ENCODE measurements at regions not wholly inside any gene's neighbourhood (a gene's known extent, or its start where the extent isn't known, plus 50 kb on each side); places are given as distances from the start of the nearest gene placed in this dataset.

- TF ChIP-seq CTCF (IDR thresholded peaks at IDR 0.05): no peak
- no peak for TF ChIP-seq POLR2A (IDR thresholded peaks at IDR 0.05)
Measured at GRCh38 chr10:89115876-89116627, 91.1 kb downstream of the CH25H start.
